GM12874 (cell line): ENCODE measurements at regions not wholly inside any gene's neighbourhood (a gene's known extent, or its start where the extent isn't known, plus 50 kb on each side); places are given as distances from the start of the nearest gene placed in this dataset.

ENCODE experiments used
- TF ChIP-seq, protein P1 (sequence below): IDR thresholded peaks from 2 replicates; pipeline ENCODE4 v1.5.1; 2011; ENCODE audit warnings: low read depth, mild to moderate bottlenecking, control low read depth, low read length, moderate library complexity; ENCODE audit not compliant: insufficient read depth

- TF ChIP-seq, protein P1, sequence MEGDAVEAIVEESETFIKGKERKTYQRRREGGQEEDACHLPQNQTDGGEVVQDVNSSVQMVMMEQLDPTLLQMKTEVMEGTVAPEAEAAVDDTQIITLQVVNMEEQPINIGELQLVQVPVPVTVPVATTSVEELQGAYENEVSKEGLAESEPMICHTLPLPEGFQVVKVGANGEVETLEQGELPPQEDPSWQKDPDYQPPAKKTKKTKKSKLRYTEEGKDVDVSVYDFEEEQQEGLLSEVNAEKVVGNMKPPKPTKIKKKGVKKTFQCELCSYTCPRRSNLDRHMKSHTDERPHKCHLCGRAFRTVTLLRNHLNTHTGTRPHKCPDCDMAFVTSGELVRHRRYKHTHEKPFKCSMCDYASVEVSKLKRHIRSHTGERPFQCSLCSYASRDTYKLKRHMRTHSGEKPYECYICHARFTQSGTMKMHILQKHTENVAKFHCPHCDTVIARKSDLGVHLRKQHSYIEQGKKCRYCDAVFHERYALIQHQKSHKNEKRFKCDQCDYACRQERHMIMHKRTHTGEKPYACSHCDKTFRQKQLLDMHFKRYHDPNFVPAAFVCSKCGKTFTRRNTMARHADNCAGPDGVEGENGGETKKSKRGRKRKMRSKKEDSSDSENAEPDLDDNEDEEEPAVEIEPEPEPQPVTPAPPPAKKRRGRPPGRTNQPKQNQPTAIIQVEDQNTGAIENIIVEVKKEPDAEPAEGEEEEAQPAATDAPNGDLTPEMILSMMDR: no peak
Observed at GRCh38 chr5:74081126-74081525, 455.1 kb downstream of the ARHGEF28 start.

DNA sequence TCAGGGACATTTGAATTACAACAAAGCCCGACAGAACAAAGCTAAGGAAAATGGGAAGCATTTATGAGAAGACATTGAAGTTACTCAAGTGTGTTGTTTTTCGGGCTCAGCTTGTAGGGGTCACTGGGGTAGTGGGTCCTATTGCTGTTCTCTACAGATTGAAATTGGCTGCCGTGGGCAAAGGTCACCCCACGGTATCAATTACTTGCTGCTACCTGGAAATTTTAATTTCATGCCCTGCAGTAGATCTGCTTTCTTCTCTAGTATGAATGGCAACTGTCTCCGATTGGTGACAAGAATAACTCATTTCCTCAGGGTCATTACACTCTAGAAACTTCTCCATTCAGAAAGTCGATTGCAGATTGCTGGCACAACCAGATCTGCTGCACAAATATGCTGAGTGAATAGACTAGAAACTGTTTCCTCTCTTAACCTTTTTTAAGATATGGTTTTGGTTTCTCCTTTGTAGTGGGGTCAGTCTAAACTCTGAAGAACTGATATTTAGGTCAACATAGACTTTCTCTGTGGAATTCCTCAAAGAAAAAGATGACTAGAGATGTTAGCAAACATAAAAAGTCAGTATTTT is 454.1 kb downstream of the ARHGEF28 start:
- TF ChIP-seq, protein P1: no peak

GRCh38 chr5:74075501-74076484 is 449.8 kb downstream of the ARHGEF28 start:
- TF ChIP-seq, protein P1: no peak

- TF ChIP-seq, protein P1: no peak
Observed at GRCh38 chr5:74074111-74074510, 448.1 kb downstream of the ARHGEF28 start.

- TF ChIP-seq, protein P1: no peak
Observed at GRCh38 chr5:74073257-74073656, 447.3 kb downstream of the ARHGEF28 start.

DNA sequence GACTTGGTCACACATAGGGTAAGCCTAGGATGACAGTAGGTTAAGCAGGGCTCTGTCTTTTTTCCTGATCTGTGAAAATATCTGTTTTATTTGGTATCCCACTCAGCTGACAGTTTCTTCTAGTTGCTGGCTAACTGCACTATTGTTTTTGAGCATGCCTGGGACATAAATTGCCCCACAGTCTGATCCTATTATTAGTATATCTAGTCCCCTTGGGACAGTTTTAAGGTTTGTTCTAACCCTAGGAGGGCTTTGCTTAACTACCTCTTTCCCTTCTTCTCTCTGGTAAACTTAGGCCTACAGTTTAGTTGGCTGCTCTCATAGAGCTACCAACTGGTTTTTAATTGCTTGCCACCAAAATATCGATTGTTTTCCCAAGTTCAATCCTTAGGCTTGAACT is 446.6 kb downstream of the ARHGEF28 start:
- TF ChIP-seq, protein P1: no peak

GRCh38 chr5:74070766-74071165 is 444.8 kb downstream of the ARHGEF28 start:
- TF ChIP-seq, protein P1: no peak
